Ishikawa (cell line): ENCODE measurements at regions not wholly inside any gene's neighbourhood (a gene's known extent, or its start where the extent isn't known, plus 50 kb on each side); places are given as distances from the start of the nearest gene placed in this dataset.

ENCODE experiments used
- CEBPB ChIP-seq: IDR thresholded peaks from 2 replicates; pipeline ENCODE4 v1.6.1; 2012
- EP300 ChIP-seq: IDR thresholded peaks from 2 replicates; pipeline ENCODE4 v1.6.1; 2012; ENCODE audit warnings: borderline replicate concordance
- RAD21 ChIP-seq: IDR thresholded peaks from 2 replicates; pipeline ENCODE4 v1.6.1; 2012; ENCODE audit warnings: low read depth
- TAF1 ChIP-seq: IDR thresholded peaks from 2 replicates; pipeline ENCODE4 v1.6.1; 2012; ENCODE audit warnings: low read depth, mild to moderate bottlenecking
- YY1 ChIP-seq: IDR thresholded peaks from 2 replicates; pipeline ENCODE4 v1.6.1; 2012; ENCODE audit warnings: low read depth
- ZBTB7A ChIP-seq: IDR thresholded peaks from 2 replicates; pipeline ENCODE4 v1.6.1; 2012; ENCODE audit warnings: low read depth
- TF ChIP-seq, protein P1 (sequence below): IDR thresholded peaks from 2 replicates; pipeline ENCODE4 v1.6.1; 2012; ENCODE audit warnings: low read depth, mild to moderate bottlenecking
- TF ChIP-seq, protein P2 (sequence below): IDR thresholded peaks from 2 replicates; pipeline ENCODE4 v1.6.1; 2012

DNA sequence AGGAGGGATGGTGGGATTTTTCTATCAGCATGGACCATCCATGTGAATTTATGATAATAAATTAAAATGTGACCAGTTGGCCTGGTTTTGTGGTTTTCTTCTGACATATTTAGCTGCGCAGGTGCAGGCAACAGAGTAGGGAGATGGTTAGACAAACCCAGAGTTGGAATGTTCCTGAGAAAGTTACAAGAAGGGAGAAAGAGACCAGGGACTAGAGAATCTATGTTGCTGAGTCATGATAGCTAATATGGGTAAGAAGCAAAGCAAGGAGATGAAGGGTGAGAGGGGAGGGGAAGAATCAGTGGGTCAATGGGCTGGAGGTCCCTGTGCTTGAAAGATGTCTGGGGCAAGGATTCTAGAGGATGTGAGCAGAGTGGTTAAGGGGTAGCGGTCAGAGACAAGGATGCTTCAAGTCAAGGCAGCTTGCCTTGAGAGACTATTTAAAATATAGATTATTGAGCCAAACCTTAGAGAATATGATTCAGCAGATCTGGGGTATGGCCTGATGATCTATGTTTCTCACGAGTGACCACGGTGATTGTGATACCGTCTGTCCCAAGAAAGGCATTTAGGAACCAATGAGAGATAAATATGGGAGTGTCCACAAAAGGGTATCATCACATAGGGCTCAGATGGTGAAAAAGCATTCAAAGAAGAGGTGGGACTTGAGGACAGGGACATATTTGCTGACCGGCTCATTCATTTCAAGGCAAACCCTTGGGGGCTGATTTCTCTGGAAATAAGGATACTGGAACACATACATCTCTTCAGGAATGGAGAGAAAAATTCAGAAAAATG is 219.7 kb upstream of the PLD5 start:
- TF ChIP-seq YY1 (no peak), ZBTB7A (no peak), EP300 (no peak), CEBPB (no peak), RAD21 (no peak), TAF1 (no peak)
- TF ChIP-seq, protein P1, sequence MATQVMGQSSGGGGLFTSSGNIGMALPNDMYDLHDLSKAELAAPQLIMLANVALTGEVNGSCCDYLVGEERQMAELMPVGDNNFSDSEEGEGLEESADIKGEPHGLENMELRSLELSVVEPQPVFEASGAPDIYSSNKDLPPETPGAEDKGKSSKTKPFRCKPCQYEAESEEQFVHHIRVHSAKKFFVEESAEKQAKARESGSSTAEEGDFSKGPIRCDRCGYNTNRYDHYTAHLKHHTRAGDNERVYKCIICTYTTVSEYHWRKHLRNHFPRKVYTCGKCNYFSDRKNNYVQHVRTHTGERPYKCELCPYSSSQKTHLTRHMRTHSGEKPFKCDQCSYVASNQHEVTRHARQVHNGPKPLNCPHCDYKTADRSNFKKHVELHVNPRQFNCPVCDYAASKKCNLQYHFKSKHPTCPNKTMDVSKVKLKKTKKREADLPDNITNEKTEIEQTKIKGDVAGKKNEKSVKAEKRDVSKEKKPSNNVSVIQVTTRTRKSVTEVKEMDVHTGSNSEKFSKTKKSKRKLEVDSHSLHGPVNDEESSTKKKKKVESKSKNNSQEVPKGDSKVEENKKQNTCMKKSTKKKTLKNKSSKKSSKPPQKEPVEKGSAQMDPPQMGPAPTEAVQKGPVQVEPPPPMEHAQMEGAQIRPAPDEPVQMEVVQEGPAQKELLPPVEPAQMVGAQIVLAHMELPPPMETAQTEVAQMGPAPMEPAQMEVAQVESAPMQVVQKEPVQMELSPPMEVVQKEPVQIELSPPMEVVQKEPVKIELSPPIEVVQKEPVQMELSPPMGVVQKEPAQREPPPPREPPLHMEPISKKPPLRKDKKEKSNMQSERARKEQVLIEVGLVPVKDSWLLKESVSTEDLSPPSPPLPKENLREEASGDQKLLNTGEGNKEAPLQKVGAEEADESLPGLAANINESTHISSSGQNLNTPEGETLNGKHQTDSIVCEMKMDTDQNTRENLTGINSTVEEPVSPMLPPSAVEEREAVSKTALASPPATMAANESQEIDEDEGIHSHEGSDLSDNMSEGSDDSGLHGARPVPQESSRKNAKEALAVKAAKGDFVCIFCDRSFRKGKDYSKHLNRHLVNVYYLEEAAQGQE: no peak
- TF ChIP-seq, protein P2, sequence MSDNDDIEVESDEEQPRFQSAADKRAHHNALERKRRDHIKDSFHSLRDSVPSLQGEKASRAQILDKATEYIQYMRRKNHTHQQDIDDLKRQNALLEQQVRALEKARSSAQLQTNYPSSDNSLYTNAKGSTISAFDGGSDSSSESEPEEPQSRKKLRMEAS: no peak
